K562 (cell line): ENCODE measurements at regions not wholly inside any gene's neighbourhood (a gene's known extent, or its start where the extent isn't known, plus 50 kb on each side); places are given as distances from the start of the nearest gene placed in this dataset.

Experiments
- ATAC-seq: fragments of 200-7000 bp; cut with Tn5 transposase; 3 replicates; pipeline ENCODE4 v1.9.1; 2020; ENCODE audit warnings: moderate library complexity
- BruUV-seq: library from RNA; stranded (reverse); fragments of 400-500 nt; replicated peaks from 2 replicates; lab custom pipeline; 2021; lab: Mats Ljungman, UMichigan
- CTCF ChIA-PET: fragments of 300-600 bp; formaldehyde crosslinking; extraction: SDS; loops from one replicate; lab custom pipeline; 2021; ENCODE audit warnings: low intra/inter-chr PET ratio; lab: Yijun Ruan, JAX
- POLR2A ChIA-PET: fragments of 300-600, 350-650 bp; sonication (Branson Sonifier 250); formaldehyde crosslinking; extraction: SDS; loops from one replicate; lab custom pipeline; 2021; ENCODE audit warnings: antibody characterized with exemption, inconsistent platforms; lab: Yijun Ruan, JAX
- DNase-seq, 4 experiments: peaks; one replicate each; pipeline versions ENCODE4 v3.0.0 to v3.0.0-alpha.2; 2011 to 2018; ENCODE audit warnings: low spot score in 3 of 4, mixed read lengths in 3 of 4; ENCODE audit errors: extremely low read depth in 1 of 4
- FAIRE-seq: peaks from 2 replicates; lab custom pipeline; 2011; peaks lifted over from hg19 to GRCh38; lab: Jason Lieb, UNC
- H2AFZ ChIP-seq: 2 replicates; pipeline ENCODE4 v1.6.0; 2011; ENCODE audit warnings: low read depth, low read length, control low read depth, inconsistent platforms
- H3K27ac ChIP-seq: fragments of 200-600 bp; 3 replicates; pipeline ENCODE4 v1.8.0; 2011; ENCODE audit warnings: low read depth, mild to moderate bottlenecking, control low read depth, inconsistent platforms, low read length, moderate library complexity, mixed read lengths; ENCODE audit errors: extremely low read depth
- H3K27me3 ChIP-seq, 2 experiments: fragments of 300-600 bp in 1 of 2; 2 replicates in 1 of 2; 3 replicates in 1 of 2; pipeline versions ENCODE4 v1.6.0 to v1.8.0; 2011; ENCODE audit warnings: inconsistent platforms in 2 of 2, low read length in 2 of 2, mild to moderate bottlenecking in 1 of 2, mixed read lengths in 1 of 2, moderate library complexity in 1 of 2; ENCODE audit not compliant: control insufficient read depth in 2 of 2, insufficient read depth in 2 of 2
- H3K36me3 ChIP-seq: fragments of 300-600 bp; 3 replicates; pipeline ENCODE4 v1.8.0; 2011; ENCODE audit warnings: mild to moderate bottlenecking, low read length, inconsistent platforms; ENCODE audit not compliant: control insufficient read depth, insufficient read depth
- H3K4me1 ChIP-seq, 2 experiments: fragments of 200-600 bp in 1 of 2; replicated peaks in 1 of 2; 2 replicates in 1 of 2; 3 replicates in 1 of 2; pipeline versions ENCODE4 v1.5.1 to v1.8.0; 2011; ENCODE audit warnings: inconsistent platforms in 2 of 2, low read length in 2 of 2, mild to moderate bottlenecking in 1 of 2, mixed read lengths in 1 of 2, moderate library complexity in 1 of 2; ENCODE audit not compliant: control insufficient read depth in 2 of 2, insufficient read depth in 2 of 2
- H3K4me2 ChIP-seq: 2 replicates; pipeline ENCODE4 v1.6.1; 2011; ENCODE audit warnings: low read length, control low read depth, inconsistent platforms, mixed read lengths; ENCODE audit not compliant: insufficient read depth
- H3K4me3 ChIP-seq: fragments of 200-600 bp; sonication (generic), shearing (Covaris generic); 2 replicates; pipeline ENCODE4 v1.5.1; 2016; ENCODE audit warnings: control low read depth, inconsistent platforms
- H3K79me2 ChIP-seq: fragments of 200-600 bp; 3 replicates; pipeline ENCODE4 v1.8.0; 2011; ENCODE audit warnings: low read length, inconsistent platforms; ENCODE audit not compliant: control insufficient read depth, insufficient read depth
- H3K9ac ChIP-seq, 2 experiments: 2 replicates each; pipeline versions ENCODE4 v1.6.0 to v1.6.1; 2011; ENCODE audit warnings: low read depth in 2 of 2, low read length in 2 of 2, control low read depth in 1 of 2, inconsistent platforms in 1 of 2, mild to moderate bottlenecking in 1 of 2, mixed read lengths in 1 of 2; ENCODE audit not compliant: insufficient read depth in 1 of 2
- H3K9me1 ChIP-seq: one replicate; pipeline ENCODE4 v1.6.0; 2011; ENCODE audit warnings: inconsistent platforms, mild to moderate bottlenecking, low read length, moderate library complexity; ENCODE audit not compliant: control insufficient read depth, insufficient read depth
- H3K9me3 ChIP-seq: replicated peaks from 2 replicates; pipeline ENCODE4 v1.5.1; 2011; ENCODE audit warnings: low read depth, low read length, inconsistent platforms; ENCODE audit not compliant: control insufficient read depth, insufficient read depth
- H4K20me1 ChIP-seq: replicated peaks from 2 replicates; pipeline ENCODE4 v1.6.1; 2011; ENCODE audit warnings: low read length, inconsistent platforms, mixed read lengths; ENCODE audit not compliant: control insufficient read depth, insufficient read depth
- ARID1B ChIP-seq: fragments of 450-650 bp; IDR thresholded peaks from 2 replicates; pipeline ENCODE4 v1.6.1; 2016; ENCODE audit warnings: antibody characterized with exemption, mild to moderate bottlenecking, inconsistent platforms
- BCL6 ChIP-seq: fragments of 250-450 bp; sonication (Bioruptor Pico); IDR thresholded peaks from 2 replicates; pipeline ENCODE4 v1.4.0; 2020
- BDP1 ChIP-seq: IDR thresholded peaks from 3 replicates; pipeline ENCODE4 v1.6.1; 2011; ENCODE audit not compliant: insufficient read length, insufficient read depth
- CAMTA2 ChIP-seq: fragments of 250-450 bp; sonication (Bioruptor Pico); conservative IDR thresholded peaks from 2 replicates; pipeline ENCODE4 v1.5.1; 2022
- EP400 ChIP-seq: fragments of 450-650 bp; IDR thresholded peaks from 2 replicates; pipeline ENCODE4 v1.6.1; 2017; ENCODE audit warnings: antibody characterized with exemption, mild to moderate bottlenecking, moderate library complexity
- HNRNPH1 ChIP-seq: fragments of 200-400 bp; formaldehyde crosslinking; optimal IDR thresholded peaks from 2 replicates; pipeline ENCODE3; 2017; ENCODE audit warnings: low read depth, mild to moderate bottlenecking, low read length, moderate library complexity
- JUND ChIP-seq, 2 experiments: IDR thresholded peaks; 2 replicates in 1 of 2; 3 replicates in 1 of 2; pipeline ENCODE4 v1.6.1; 2011; ENCODE audit warnings: borderline replicate concordance in 2 of 2, low read depth in 2 of 2, low read length in 2 of 2, improper control_type of control experiment in 1 of 2, missing biosample characterization in 1 of 2, missing genetic modification characterization in 1 of 2, missing genetic modification reagents in 1 of 2
- MCM3 ChIP-seq: fragments of 450-650 bp; IDR thresholded peaks from 2 replicates; pipeline ENCODE4 v1.6.1; 2016
- TCF7 ChIP-seq: sonication (generic); IDR thresholded peaks from 2 replicates; pipeline ENCODE4 v1.6.1; 2016; ENCODE audit warnings: antibody characterized with exemption, borderline replicate concordance
- ZEB2 ChIP-seq: fragments of 450-650 bp; IDR thresholded peaks from 2 replicates; pipeline ENCODE4 v1.6.1; 2016
- ZNF140 ChIP-seq: fragments of 250-450 bp; sonication (Bioruptor Pico); IDR thresholded peaks from 2 replicates; pipeline ENCODE4 v1.8.0; 2021; ENCODE audit warnings: moderate library complexity, mild to moderate bottlenecking, inconsistent platforms
- ZNF253 ChIP-seq: fragments of 250-450 bp; sonication (Bioruptor Pico); conservative IDR thresholded peaks from 2 replicates; pipeline ENCODE4 v1.6.1; 2021; ENCODE audit warnings: mild to moderate bottlenecking
- ZNF3 ChIP-seq: fragments of 250-450 bp; sonication (Bioruptor Pico); IDR thresholded peaks from 2 replicates; pipeline ENCODE4 v1.5.0; 2021; ENCODE audit warnings: mild to moderate bottlenecking, moderate library complexity
- ZNF507 ChIP-seq: conservative IDR thresholded peaks from 2 replicates; pipeline ENCODE4 v1.6.1; 2017; ENCODE audit warnings: missing genetic modification characterization, missing compliant biosample characterization
- WGBS: fragments of 100-300 bp; shearing (Covaris generic); methylation state at CpG from one replicate; pipeline ENCODE4 v1.1.6; 2016; ENCODE audit warnings: low coverage, mixed read lengths; ENCODE audit not compliant: insufficient coverage; ENCODE audit errors: missing lambda C conversion rate; 5-methylcytosine and 5-hydroxymethylcytosine counted together
- in situ Hi-C: fragments of 300-500 bp; cut with MboI; formaldehyde crosslinking; loops from 4 replicates; pipeline ENCODE4 v1.15.0; 2018; ENCODE audit warnings: inconsistent platforms, mixed read lengths
- intact Hi-C: fragments of 100-400 bp; cut with micrococcal nuclease; formaldehyde crosslinking; loops from 2 replicates; pipeline ENCODE4 v1.14.2; 2022
- TF ChIP-seq, protein P1 (sequence below): fragments of 450-650 bp; IDR thresholded peaks from 2 replicates; pipeline ENCODE4 v1.7.0; 2016; ENCODE audit warnings: borderline replicate concordance
- TF ChIP-seq, protein P2 (sequence below): sonication (generic); formaldehyde crosslinking; IDR thresholded peaks from 2 replicates; pipeline ENCODE4 v1.9.0; 2022; ENCODE audit warnings: mild to moderate bottlenecking, missing genetic modification reagents
- TF ChIP-seq, protein P3 (sequence below): fragments of 450-650 bp; formaldehyde crosslinking; IDR thresholded peaks from 2 replicates; pipeline ENCODE4 v1.4.0; 2020; ENCODE audit warnings: mild to moderate bottlenecking, moderate library complexity
- TF ChIP-seq, protein P4 (sequence below): fragments of 450-650 bp; IDR thresholded peaks from 2 replicates; pipeline ENCODE4 v1.6.1; 2017; ENCODE audit warnings: antibody characterized with exemption

DNA sequence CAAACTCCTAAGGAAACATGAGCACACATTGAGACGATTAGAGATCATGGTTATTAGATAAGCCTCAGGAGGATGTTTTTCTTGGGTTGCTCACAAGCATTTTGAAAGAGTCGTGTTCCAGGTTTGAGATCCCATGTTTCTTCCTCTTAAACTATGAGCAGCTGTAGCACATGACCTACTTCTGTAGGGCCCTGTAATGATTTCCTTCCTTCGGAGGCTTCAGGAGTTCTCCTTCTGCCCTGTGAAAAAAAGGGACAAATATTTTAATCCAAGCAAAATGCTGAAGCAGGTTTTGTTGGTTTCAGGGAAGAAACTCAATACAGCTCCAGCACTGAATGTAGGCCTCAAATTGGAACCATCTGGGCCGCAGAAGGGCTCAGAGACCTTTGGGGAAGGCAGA, 82.6 kb downstream of the POU3F3 start:
- WGBS, result 7% methylated on average over 4 of the region's 4 CpGs
- H3K27me3 ChIP-seq, result peaks cover 3 to 39% of the 10 kb centered on the region in 2 experiments; a peak in 4 of 5 replicates
- intact Hi-C loops, result no loop called here
- H3K4me1 ChIP-seq, result no peaks in the 10 kb centered on the region
- CTCF ChIA-PET, result no interaction called here
- no peak overlapping the region for H3K4me3 ChIP-seq
- FAIRE-seq (no peak), DNase-seq (no peak), ATAC-seq (no peak)
- H3K9ac ChIP-seq, result no peak overlapping the region
- BruUV-seq, result no TSS peak
- no peaks in the 10 kb centered on the region for H3K36me3 ChIP-seq
- no peaks in the 10 kb centered on the region for H3K79me2 ChIP-seq
- H2AFZ ChIP-seq, result no peak overlapping the region
- no peaks in the 10 kb centered on the region for H3K9me3 ChIP-seq
- in situ Hi-C loops, result no loop called here
- no peak overlapping the region for H3K27ac ChIP-seq
- H3K9me1 ChIP-seq, result no peaks in the 10 kb centered on the region
- POLR2A ChIA-PET, result no interaction called here
- H4K20me1 ChIP-seq, result no peaks in the 10 kb centered on the region
- H3K4me2 ChIP-seq, result no peak overlapping the region
- TF ChIP-seq ZNF3 (CRISPR knock-in tag) (no peak), EP400 (no peak), ZEB2 (no peak), ZNF140 (CRISPR knock-in tag) (no peak), TCF7 (no peak), MCM3 (no peak), JUND (IDR thresholded peaks at IDR 0.05; ENCODE audit: borderline replicate concordance, low read depth, low read length) (no peak), JUND (tag; IDR thresholded peaks at IDR 0.05; ENCODE audit: borderline replicate concordance, low read depth, low read length) (no peak), ZNF253 (CRISPR knock-in tag) (no peak), CAMTA2 (no peak), HNRNPH1 (no peak), BCL6 (no peak), ARID1B (no peak), ZNF507 (tag) (no peak), BDP1 (no peak)
- TF ChIP-seq, protein P1, sequence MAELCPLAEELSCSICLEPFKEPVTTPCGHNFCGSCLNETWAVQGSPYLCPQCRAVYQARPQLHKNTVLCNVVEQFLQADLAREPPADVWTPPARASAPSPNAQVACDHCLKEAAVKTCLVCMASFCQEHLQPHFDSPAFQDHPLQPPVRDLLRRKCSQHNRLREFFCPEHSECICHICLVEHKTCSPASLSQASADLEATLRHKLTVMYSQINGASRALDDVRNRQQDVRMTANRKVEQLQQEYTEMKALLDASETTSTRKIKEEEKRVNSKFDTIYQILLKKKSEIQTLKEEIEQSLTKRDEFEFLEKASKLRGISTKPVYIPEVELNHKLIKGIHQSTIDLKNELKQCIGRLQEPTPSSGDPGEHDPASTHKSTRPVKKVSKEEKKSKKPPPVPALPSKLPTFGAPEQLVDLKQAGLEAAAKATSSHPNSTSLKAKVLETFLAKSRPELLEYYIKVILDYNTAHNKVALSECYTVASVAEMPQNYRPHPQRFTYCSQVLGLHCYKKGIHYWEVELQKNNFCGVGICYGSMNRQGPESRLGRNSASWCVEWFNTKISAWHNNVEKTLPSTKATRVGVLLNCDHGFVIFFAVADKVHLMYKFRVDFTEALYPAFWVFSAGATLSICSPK, result no peak
- TF ChIP-seq, protein P2, sequence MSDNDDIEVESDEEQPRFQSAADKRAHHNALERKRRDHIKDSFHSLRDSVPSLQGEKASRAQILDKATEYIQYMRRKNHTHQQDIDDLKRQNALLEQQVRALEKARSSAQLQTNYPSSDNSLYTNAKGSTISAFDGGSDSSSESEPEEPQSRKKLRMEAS, result no peak
- TF ChIP-seq, protein P3, sequence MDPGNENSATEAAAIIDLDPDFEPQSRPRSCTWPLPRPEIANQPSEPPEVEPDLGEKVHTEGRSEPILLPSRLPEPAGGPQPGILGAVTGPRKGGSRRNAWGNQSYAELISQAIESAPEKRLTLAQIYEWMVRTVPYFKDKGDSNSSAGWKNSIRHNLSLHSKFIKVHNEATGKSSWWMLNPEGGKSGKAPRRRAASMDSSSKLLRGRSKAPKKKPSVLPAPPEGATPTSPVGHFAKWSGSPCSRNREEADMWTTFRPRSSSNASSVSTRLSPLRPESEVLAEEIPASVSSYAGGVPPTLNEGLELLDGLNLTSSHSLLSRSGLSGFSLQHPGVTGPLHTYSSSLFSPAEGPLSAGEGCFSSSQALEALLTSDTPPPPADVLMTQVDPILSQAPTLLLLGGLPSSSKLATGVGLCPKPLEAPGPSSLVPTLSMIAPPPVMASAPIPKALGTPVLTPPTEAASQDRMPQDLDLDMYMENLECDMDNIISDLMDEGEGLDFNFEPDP, result no peak
- TF ChIP-seq, protein P4, sequence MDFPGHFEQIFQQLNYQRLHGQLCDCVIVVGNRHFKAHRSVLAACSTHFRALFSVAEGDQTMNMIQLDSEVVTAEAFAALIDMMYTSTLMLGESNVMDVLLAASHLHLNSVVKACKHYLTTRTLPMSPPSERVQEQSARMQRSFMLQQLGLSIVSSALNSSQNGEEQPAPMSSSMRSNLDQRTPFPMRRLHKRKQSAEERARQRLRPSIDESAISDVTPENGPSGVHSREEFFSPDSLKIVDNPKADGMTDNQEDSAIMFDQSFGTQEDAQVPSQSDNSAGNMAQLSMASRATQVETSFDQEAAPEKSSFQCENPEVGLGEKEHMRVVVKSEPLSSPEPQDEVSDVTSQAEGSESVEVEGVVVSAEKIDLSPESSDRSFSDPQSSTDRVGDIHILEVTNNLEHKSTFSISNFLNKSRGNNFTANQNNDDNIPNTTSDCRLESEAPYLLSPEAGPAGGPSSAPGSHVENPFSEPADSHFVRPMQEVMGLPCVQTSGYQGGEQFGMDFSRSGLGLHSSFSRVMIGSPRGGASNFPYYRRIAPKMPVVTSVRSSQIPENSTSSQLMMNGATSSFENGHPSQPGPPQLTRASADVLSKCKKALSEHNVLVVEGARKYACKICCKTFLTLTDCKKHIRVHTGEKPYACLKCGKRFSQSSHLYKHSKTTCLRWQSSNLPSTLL, result no peak
